ENCODE measurements at regions not wholly inside any gene's neighbourhood (a gene's known extent, or its start where the extent isn't known, plus 50 kb on each side); places are given as distances from the start of the nearest gene placed in this dataset.

DNA sequence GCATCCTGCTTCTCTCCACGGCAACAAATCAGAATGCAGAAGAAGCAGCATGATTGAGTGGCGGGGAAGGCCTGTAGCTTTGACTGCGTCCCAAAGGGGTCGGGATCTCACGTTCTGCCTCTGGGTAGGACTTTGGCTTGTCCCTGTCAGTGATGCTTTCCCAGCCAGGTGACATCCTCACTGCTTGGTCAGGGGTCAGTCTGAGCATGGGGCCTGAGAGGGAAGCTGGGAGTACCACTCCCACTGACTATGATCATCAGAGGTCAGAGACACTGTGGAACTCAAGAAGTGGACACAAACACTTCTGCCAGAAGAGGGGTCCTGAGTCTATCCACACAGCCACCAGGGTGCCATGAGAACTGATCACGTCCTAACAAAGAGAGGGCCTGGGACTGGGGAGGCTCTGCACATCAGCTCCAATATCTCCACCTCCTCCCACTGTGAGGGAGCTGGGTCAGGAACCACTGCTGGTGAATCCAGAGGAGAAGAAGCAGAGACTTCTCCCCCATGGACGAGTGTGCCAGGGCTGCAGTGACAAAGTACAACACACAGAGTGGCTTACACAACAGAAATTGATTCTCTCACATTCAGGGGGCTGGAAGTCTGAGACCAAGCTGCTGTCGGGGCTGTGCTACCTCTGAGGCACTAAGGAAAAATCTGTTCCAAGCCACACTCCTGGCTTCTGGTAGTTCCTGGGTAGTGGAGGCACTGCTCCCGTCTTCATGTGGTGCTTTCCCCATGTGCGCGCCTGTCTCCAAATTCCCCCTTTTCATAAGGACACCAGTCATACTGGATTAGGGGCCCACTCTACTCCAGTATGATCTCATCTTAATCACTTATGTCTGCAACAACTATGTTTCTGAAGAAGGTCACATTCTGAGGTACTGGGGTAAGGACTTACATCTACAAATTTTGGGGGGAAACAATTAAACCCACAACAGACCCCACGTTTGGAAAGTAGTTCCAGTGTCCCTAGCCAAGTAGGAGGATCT, 131.1 kb downstream of the CYP26A1 start:
- Histone ChIP-seq H3K4me3 (ENCODE audit: low read depth in 2 of 2, low read length in 1 of 2) (no peak overlapping the region), H3K9me3 (no peaks in the 10 kb centered on the region), H3K36me3 (replicated peaks in 1 of 2; ENCODE audit: control insufficient read depth in 1 of 2, insufficient read depth in 2 of 2, low read length in 1 of 2) (no peaks in the 10 kb centered on the region), H3K9ac (no peak overlapping the region), H3F3A (replicated peaks; ENCODE audit: insufficient read depth) (no peaks in the 10 kb centered on the region), H3K4me1 (ENCODE audit: control insufficient read depth in 1 of 2, insufficient read depth in 2 of 2, low read depth in 1 of 2, low read length in 1 of 2) (no peaks in the 10 kb centered on the region), H3K4me2 (no peak overlapping the region), H3K79me2 (ENCODE audit: insufficient read depth) (no peaks in the 10 kb centered on the region), H3K27ac (ENCODE audit: low read depth in 2 of 2, low read length in 1 of 2) (no peak overlapping the region), H4K20me1 (ENCODE audit: insufficient read depth) (no peaks in the 10 kb centered on the region), H2AFZ (ENCODE audit: low read depth) (no peak overlapping the region), H3K9me2 (no peaks in the 10 kb centered on the region), H3K27me3 (ENCODE audit: insufficient read depth) (no peaks in the 10 kb centered on the region)
- ChIA-PET POLR2A (no interaction called here), CTCF (no interaction called here)
- WGBS (ENCODE audit: low lambda C conversion rate) = 54% methylated on average over 7 of the region's 12 CpGs
- DNase-seq = no peak
- TF ChIP-seq MEF2A (IDR thresholded peaks at IDR 0.05; ENCODE audit: borderline replicate concordance, low read depth) = no peak
- no peak for TF ChIP-seq TAF1 (IDR thresholded peaks at IDR 0.05; ENCODE audit: borderline replicate concordance, low read depth, low read length)
- no peak for TF ChIP-seq RFX5 (IDR thresholded peaks at IDR 0.05; ENCODE audit: low read length)
- TF ChIP-seq, protein P1, sequence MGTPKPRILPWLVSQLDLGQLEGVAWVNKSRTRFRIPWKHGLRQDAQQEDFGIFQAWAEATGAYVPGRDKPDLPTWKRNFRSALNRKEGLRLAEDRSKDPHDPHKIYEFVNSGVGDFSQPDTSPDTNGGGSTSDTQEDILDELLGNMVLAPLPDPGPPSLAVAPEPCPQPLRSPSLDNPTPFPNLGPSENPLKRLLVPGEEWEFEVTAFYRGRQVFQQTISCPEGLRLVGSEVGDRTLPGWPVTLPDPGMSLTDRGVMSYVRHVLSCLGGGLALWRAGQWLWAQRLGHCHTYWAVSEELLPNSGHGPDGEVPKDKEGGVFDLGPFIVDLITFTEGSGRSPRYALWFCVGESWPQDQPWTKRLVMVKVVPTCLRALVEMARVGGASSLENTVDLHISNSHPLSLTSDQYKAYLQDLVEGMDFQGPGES (IDR thresholded peaks at IDR 0.05; ENCODE audit: low read depth, low read length) = no peak
- no peak for TF ChIP-seq JUND (IDR thresholded peaks at IDR 0.05)
- no peak for TF ChIP-seq SIN3A (IDR thresholded peaks at IDR 0.05; ENCODE audit: borderline replicate concordance, low read depth, low read length)
- TF ChIP-seq, protein P2, sequence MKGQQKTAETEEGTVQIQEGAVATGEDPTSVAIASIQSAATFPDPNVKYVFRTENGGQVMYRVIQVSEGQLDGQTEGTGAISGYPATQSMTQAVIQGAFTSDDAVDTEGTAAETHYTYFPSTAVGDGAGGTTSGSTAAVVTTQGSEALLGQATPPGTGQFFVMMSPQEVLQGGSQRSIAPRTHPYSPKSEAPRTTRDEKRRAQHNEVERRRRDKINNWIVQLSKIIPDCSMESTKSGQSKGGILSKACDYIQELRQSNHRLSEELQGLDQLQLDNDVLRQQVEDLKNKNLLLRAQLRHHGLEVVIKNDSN (IDR thresholded peaks at IDR 0.05; ENCODE audit: borderline replicate concordance, low read depth) = no peak
- no peak for TF ChIP-seq CHD2 (IDR thresholded peaks at IDR 0.05; ENCODE audit: low read length, partially characterized antibody)
- TF ChIP-seq EP300 (IDR thresholded peaks at IDR 0.05; ENCODE audit: borderline replicate concordance in 1 of 2, low read depth in 1 of 2, low read length in 1 of 2) = no peak
- no peak for TF ChIP-seq RXRA (IDR thresholded peaks at IDR 0.05; ENCODE audit: borderline replicate concordance, low read depth)
- TF ChIP-seq, protein P3, sequence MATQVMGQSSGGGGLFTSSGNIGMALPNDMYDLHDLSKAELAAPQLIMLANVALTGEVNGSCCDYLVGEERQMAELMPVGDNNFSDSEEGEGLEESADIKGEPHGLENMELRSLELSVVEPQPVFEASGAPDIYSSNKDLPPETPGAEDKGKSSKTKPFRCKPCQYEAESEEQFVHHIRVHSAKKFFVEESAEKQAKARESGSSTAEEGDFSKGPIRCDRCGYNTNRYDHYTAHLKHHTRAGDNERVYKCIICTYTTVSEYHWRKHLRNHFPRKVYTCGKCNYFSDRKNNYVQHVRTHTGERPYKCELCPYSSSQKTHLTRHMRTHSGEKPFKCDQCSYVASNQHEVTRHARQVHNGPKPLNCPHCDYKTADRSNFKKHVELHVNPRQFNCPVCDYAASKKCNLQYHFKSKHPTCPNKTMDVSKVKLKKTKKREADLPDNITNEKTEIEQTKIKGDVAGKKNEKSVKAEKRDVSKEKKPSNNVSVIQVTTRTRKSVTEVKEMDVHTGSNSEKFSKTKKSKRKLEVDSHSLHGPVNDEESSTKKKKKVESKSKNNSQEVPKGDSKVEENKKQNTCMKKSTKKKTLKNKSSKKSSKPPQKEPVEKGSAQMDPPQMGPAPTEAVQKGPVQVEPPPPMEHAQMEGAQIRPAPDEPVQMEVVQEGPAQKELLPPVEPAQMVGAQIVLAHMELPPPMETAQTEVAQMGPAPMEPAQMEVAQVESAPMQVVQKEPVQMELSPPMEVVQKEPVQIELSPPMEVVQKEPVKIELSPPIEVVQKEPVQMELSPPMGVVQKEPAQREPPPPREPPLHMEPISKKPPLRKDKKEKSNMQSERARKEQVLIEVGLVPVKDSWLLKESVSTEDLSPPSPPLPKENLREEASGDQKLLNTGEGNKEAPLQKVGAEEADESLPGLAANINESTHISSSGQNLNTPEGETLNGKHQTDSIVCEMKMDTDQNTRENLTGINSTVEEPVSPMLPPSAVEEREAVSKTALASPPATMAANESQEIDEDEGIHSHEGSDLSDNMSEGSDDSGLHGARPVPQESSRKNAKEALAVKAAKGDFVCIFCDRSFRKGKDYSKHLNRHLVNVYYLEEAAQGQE (IDR thresholded peaks at IDR 0.05; ENCODE audit: low read depth, low read length) = no peak
- TF ChIP-seq, protein P4, sequence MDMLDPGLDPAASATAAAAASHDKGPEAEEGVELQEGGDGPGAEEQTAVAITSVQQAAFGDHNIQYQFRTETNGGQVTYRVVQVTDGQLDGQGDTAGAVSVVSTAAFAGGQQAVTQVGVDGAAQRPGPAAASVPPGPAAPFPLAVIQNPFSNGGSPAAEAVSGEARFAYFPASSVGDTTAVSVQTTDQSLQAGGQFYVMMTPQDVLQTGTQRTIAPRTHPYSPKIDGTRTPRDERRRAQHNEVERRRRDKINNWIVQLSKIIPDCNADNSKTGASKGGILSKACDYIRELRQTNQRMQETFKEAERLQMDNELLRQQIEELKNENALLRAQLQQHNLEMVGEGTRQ (IDR thresholded peaks at IDR 0.05; ENCODE audit: borderline replicate concordance, low read depth, low read length) = no peak
- no peak for TF ChIP-seq NFIC (IDR thresholded peaks at IDR 0.05; ENCODE audit: borderline replicate concordance)
- no peak for TF ChIP-seq FOXJ3 (CRISPR knock-in tag; IDR thresholded peaks at IDR 0.05)
